GM23248 (cell line): ENCODE measurements at regions not wholly inside any gene's neighbourhood (a gene's known extent, or its start where the extent isn't known, plus 50 kb on each side); places are given as distances from the start of the nearest gene placed in this dataset.

ENCODE experiments used
- EZH2 ChIP-seq: fragments of 200-600 bp; sonication (generic); IDR thresholded peaks from 2 replicates; pipeline ENCODE4 v1.6.1; 2018; ENCODE audit warnings: antibody characterized with exemption, mild to moderate bottlenecking; ENCODE audit not compliant: insufficient read depth, poor library complexity, severe bottlenecking
- EZH2phosphoT487 ChIP-seq: fragments of 200-600 bp; sonication (generic); IDR thresholded peaks from 2 replicates; pipeline ENCODE4 v1.6.1; 2018; ENCODE audit warnings: antibody characterized with exemption, moderate library complexity, mild to moderate bottlenecking, low read depth; ENCODE audit not compliant: insufficient read depth

- TF ChIP-seq EZH2phosphoT487 (no peak), EZH2 (no peak)
Measured at GRCh38 chr13:59157181-59157580, 1006.5 kb downstream of the DIAPH3 start.
